ENCODE measurements at regions not wholly inside any gene's neighbourhood (a gene's known extent, or its start where the extent isn't known, plus 50 kb on each side); places are given as distances from the start of the nearest gene placed in this dataset.

DNA sequence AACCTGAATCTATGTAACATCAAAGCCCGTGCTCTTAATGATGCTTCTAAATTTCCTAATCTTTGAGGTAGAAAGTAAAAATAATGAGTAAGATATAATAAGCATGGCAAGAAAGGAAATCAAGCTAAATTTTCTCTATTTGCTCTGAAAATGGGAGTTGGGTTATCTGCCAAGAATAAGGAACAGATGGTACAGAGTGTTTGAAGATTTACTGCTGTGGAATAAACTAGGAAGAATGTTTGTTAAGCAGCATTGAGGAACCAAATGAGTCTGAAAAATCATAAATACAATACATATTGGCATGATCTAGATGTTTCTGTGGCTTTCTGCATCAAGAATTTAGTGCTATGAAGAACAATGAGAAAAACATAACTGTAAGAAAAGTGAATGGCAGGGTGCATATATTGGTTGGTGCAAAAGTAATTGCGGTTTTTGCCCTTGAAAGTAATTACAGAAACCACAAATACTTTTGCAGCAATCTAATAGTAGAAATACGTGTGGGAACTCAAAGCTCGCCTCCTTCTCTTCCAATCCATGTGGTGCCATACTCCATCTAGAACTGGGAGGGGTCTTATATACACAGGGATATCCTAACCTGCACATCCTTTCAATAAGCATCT is 87.6 kb downstream of the SUCNR1 start:
- TF ChIP-seq, protein P1, sequence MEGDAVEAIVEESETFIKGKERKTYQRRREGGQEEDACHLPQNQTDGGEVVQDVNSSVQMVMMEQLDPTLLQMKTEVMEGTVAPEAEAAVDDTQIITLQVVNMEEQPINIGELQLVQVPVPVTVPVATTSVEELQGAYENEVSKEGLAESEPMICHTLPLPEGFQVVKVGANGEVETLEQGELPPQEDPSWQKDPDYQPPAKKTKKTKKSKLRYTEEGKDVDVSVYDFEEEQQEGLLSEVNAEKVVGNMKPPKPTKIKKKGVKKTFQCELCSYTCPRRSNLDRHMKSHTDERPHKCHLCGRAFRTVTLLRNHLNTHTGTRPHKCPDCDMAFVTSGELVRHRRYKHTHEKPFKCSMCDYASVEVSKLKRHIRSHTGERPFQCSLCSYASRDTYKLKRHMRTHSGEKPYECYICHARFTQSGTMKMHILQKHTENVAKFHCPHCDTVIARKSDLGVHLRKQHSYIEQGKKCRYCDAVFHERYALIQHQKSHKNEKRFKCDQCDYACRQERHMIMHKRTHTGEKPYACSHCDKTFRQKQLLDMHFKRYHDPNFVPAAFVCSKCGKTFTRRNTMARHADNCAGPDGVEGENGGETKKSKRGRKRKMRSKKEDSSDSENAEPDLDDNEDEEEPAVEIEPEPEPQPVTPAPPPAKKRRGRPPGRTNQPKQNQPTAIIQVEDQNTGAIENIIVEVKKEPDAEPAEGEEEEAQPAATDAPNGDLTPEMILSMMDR (IDR thresholded peaks at IDR 0.05; ENCODE audit: borderline replicate concordance, insufficient read depth, low read depth, low read length), result no peak
- no peak overlapping the region for H3K4me3 ChIP-seq (ENCODE audit: low read depth, low read length)

DNA sequence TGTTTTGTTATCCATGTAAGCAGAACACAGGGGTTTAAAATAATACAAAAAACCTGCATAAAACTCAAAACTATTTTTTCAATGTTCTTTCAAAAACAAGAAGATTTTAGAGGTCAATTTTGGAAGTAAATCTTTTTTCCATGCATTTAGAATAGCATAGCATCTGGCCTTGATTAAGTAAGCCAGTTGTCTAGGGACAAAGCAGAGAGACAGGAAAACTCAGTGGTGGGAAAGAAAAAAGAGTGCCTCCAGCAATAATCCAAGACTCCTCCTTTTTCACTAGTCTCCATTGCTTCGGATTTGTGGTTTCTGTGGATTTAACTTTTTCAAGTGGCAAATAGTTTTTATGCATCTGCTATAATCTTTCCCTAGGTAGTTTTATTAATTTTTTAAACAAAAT is 88.9 kb downstream of the SUCNR1 start:
- no peak overlapping the region for H3K4me3 ChIP-seq (ENCODE audit: low read depth, low read length)
- TF ChIP-seq, protein P1 (IDR thresholded peaks at IDR 0.05; ENCODE audit: borderline replicate concordance, insufficient read depth, low read depth, low read length), result no peak

DNA sequence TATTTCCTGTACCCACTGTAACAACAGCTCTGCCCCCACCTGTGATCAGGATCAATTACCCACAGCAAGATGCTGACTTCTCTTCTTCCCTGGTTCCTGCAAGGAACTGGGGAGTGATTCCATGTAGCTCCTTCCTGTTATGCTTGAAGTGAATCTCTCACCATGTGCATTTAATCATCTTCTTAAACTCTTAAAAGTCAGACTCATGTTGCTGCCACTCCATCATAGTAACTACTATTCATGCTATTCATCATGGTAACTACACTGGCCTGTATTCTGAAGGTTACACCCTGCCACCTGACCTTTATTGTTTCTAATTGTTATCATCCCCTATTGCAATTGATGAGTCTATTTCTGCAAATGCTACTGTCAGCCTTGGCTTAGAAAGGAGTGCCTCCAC is 89.5 kb downstream of the SUCNR1 start:
- TF ChIP-seq, protein P1 (IDR thresholded peaks at IDR 0.05; ENCODE audit: borderline replicate concordance, insufficient read depth, low read depth, low read length), result no peak

DNA sequence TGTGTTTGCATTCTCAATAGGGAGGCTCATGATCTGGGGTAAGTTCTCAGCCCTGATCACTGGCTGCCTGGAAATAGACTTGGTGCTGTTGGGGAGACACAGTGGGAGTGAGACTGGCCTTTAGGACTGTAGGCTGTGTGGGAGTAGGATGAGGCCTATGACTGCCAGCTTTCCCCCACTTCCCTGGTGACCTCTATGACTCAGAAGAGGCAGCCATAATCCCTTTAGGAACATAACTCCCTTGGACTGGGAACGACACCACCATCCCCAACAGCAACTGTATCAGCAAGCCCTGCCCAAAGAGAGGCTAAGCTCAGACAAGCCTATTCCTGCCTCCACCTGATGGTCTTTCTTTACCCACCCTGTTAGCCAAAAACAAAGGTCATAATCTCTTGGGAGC is 91.3 kb downstream of the SUCNR1 start:
- no peak overlapping the region for H3K4me3 ChIP-seq (ENCODE audit: low read depth, low read length)
- TF ChIP-seq, protein P1 (IDR thresholded peaks at IDR 0.05; ENCODE audit: borderline replicate concordance, insufficient read depth, low read depth, low read length), result no peak

More for the DNA sequence above, 89.5 kb downstream of the SUCNR1 start:
- no peak overlapping the region for H3K4me3 ChIP-seq (ENCODE audit: low read depth, low read length)

DNA sequence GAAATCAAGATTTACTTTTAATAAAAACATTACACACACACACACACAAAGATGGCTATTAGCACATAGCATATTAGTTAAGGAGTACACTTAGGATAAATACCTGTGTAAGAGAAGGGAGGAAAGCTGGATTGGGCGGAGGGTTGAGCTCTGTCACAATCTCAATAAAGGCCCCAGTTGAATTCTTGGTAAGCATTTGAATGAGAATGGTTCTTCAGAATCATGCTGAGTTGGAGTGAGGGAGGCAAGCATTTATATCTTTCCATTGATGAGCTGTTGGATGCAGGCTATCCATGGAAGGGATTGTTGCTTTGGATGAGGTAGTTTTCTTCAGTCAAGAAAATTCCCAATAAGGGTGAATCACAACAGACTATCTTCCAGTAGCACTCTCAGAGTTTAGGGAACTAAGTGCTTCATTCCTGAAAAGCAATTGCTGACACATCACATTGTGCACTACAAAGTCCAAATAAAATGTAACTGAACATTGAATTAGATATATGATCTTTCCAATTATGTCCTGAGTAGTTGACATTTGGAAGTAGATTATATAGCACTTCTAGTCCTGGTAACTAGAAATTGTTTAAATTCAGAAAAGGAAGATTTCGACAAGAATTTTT is 95.7 kb downstream of the SUCNR1 start:
- TF ChIP-seq, protein P1 (IDR thresholded peaks at IDR 0.05; ENCODE audit: borderline replicate concordance, insufficient read depth, low read depth, low read length), result no peak

DNA sequence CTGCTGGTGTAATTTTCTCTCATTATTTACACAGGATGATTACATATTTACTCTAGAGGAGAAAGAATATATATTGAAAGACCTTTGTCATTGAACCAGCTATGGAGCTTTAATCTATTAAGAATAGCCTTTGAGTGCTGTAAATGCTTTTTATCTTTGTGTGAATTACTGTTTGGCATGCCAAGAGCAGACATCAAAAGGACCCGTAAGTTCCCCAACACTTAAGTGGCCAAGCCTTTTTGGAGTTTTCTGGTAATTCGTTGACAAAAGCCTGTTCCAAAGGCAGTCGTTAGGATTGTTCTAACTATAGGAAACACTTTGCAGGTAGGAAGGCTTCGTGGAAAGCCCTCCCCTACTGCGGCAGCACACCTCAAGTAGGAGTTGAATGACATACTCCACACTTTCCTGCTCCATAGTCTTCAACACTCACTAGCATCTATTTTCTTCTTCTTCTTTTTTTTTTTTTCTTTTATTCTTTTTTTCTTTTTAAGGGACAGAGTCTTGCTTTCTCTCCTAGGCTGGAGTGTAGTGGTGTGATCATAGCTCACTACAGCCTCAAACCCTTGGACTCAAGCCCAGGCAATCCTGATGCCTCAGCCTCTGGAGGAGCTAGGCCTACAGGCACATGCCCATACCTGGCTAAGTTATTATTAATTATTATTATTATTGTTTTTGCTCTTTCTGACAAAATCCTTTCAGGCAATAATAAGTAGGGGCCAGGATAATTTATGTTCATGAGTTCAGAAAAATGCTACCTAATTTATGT is 98.6 kb downstream of the SUCNR1 start:
- TF ChIP-seq, protein P1 (IDR thresholded peaks at IDR 0.05; ENCODE audit: borderline replicate concordance, insufficient read depth, low read depth, low read length), result no peak
- no peak overlapping the region for H3K4me3 ChIP-seq (ENCODE audit: low read depth, low read length)

More for the DNA sequence above, 95.7 kb downstream of the SUCNR1 start:
- no peak overlapping the region for H3K4me3 ChIP-seq (ENCODE audit: low read depth, low read length)
